HFF-Myc (cell line): ENCODE measurements at regions not wholly inside any gene's neighbourhood (a gene's known extent, or its start where the extent isn't known, plus 50 kb on each side); places are given as distances from the start of the nearest gene placed in this dataset.

Experiments used
- DNase-seq: peaks from one replicate; pipeline ENCODE4 v3.0.0-alpha.2; 2011; ENCODE audit warnings: low read depth; ENCODE audit errors: extremely low read depth
- H3K4me3 ChIP-seq: replicated peaks from 2 replicates; pipeline ENCODE4 v1.5.1; 2011; ENCODE audit warnings: low read depth, mild to moderate bottlenecking, control low read depth, low read length
- CTCF ChIP-seq: IDR thresholded peaks from 2 replicates; pipeline ENCODE4 v1.5.1; 2012; ENCODE audit warnings: mild to moderate bottlenecking, low read depth, low read length, control low read depth; ENCODE audit errors: missing control alignments

- TF ChIP-seq CTCF = no peak
- DNase-seq = no peak
- H3K4me3 ChIP-seq = no peak overlapping the region
Measured at GRCh38 chr3:65279225-65279782, 591.5 kb upstream of the ADAMTS9 start.

GRCh38 chr3:65277798-65278197 is 590.0 kb upstream of the ADAMTS9 start:
- no peak for TF ChIP-seq CTCF
- DNase-seq = no peak
- no peak overlapping the region for H3K4me3 ChIP-seq

GRCh38 chr3:65276551-65276950 is 588.8 kb upstream of the ADAMTS9 start:
- no peak overlapping the region for H3K4me3 ChIP-seq

GRCh38 chr3:65268426-65268825 is 580.6 kb upstream of the ADAMTS9 start:
- no peak for DNase-seq
- no peak overlapping the region for H3K4me3 ChIP-seq
- TF ChIP-seq CTCF = no peak

More at GRCh38 chr3:65276551-65276950, 588.8 kb upstream of the ADAMTS9 start:
- no peak for DNase-seq
- no peak for TF ChIP-seq CTCF

GRCh38 chr3:65265942-65266590 is 578.3 kb upstream of the ADAMTS9 start:
- TF ChIP-seq CTCF = no peak
- no peak overlapping the region for H3K4me3 ChIP-seq
- no peak for DNase-seq

- no peak overlapping the region for H3K4me3 ChIP-seq
- no peak for TF ChIP-seq CTCF
- no peak for DNase-seq
Measured at GRCh38 chr3:65265511-65265910, 577.7 kb upstream of the ADAMTS9 start.
